ENCODE measurements at regions not wholly inside any gene's neighbourhood (a gene's known extent, or its start where the extent isn't known, plus 50 kb on each side); places are given as distances from the start of the nearest gene placed in this dataset.

GRCh38 chr17:14940938-14941265, 324.2 kb downstream of the PMP22 start (continued):
- TF ChIP-seq ZNF425 (CRISPR knock-in tag; conservative IDR thresholded peaks at IDR 0.05) (no peak), CDX4 (CRISPR knock-in tag; IDR thresholded peaks at IDR 0.05; ENCODE audit: borderline replicate concordance) (no peak)

GRCh38 chr17:14940108-14940937, 324.8 kb downstream of the PMP22 start:
- ChIA-PET POLR2A (no interaction called here), CTCF (interaction anchor here (1.0 kb wide), 2 partner anchors 14 to 216 kb away, joined by 3 read pairs; no protein-coding TSS in a partner anchor)
- H3K36me3 Mint-ChIP-seq, result no peaks in the 10 kb centered on the region
- no peaks in the 10 kb centered on the region for H3K27me3 Mint-ChIP-seq (ENCODE audit: low read depth)
- H3K4me1 Mint-ChIP-seq, result 0 out of 2 replicates have a peak, but pooled peaks cover 7% of the 10 kb centered on the region
- peaks cover 5% of the 10 kb centered on the region for H3K9me3 Mint-ChIP-seq
- TF ChIP-seq CTCF (IDR thresholded peaks at IDR 0.05) (no peak), NFE2L1 (CRISPR knock-in tag; IDR thresholded peaks at IDR 0.05) (no peak), ZNF281 (CRISPR knock-in tag; IDR thresholded peaks at IDR 0.05) (no peak), AFF4 (CRISPR knock-in tag; IDR thresholded peaks at IDR 0.05; ENCODE audit: borderline replicate concordance) (no peak), CBFB (CRISPR knock-in tag; IDR thresholded peaks at IDR 0.05; ENCODE audit: low read depth) (no peak), ESRRA (CRISPR knock-in tag; IDR thresholded peaks at IDR 0.05; ENCODE audit: borderline replicate concordance) (no peak)
- H3K4me3 Mint-ChIP-seq, result no peak overlapping the region
- ATAC-seq (no peak), DNase-seq (ENCODE audit: low spot score) (no peak)
- no peak overlapping the region for H3K27ac Mint-ChIP-seq

- CTCF ChIA-PET, result interaction anchor here (2.4 kb wide), 1 partner anchor 220 kb away, joined by 9 read pairs; no protein-coding TSS in a partner anchor
- no peak for TF ChIP-seq EMX1 (CRISPR knock-in tag; IDR thresholded peaks at IDR 0.05)
- no peak for TF ChIP-seq USF2 (CRISPR knock-in tag; IDR thresholded peaks at IDR 0.05)
- no peak for TF ChIP-seq NFATC4 (CRISPR knock-in tag; IDR thresholded peaks at IDR 0.05)
- no peak for TF ChIP-seq E2F1 (CRISPR knock-in tag; IDR thresholded peaks at IDR 0.05)
- TF ChIP-seq AFF4 (CRISPR knock-in tag; IDR thresholded peaks at IDR 0.05; ENCODE audit: borderline replicate concordance), result no peak
These were observed 329.2 kb downstream of the PMP22 start for GRCh38 chr17:14935845-14936485.

More at GRCh38 chr17:14935845-14936485, 329.2 kb downstream of the PMP22 start:
- H3K4me3 Mint-ChIP-seq, result no peak overlapping the region
- no peaks in the 10 kb centered on the region for H3K27me3 Mint-ChIP-seq (ENCODE audit: low read depth)
- H3K36me3 Mint-ChIP-seq, result no peaks in the 10 kb centered on the region
- peaks cover 9% of the 10 kb centered on the region for H3K9me3 Mint-ChIP-seq
- H3K4me1 Mint-ChIP-seq, result 0 out of 2 replicates have a peak, but pooled peaks cover 7% of the 10 kb centered on the region
- DNase-seq (ENCODE audit: low spot score) (no peak), ATAC-seq (no peak)
- H3K27ac Mint-ChIP-seq, result no peak overlapping the region
- POLR2A ChIA-PET, result no interaction called here

Measured in WTC11 (cell line).